CD4-positive, alpha-beta T cell treated with Interleukin-1 beta for 1 hour (primary cell): ENCODE measurements at regions not wholly inside any gene's neighbourhood (a gene's known extent, or its start where the extent isn't known, plus 50 kb on each side); places are given as distances from the start of the nearest gene placed in this dataset.

Experiments used
- DNase-seq, 2 donors: peaks; one replicate each; pipeline ENCODE4 v3.0.0-alpha.2; 2020 to 2022

GRCh38 chr2:156083763-156084493 is 248.6 kb downstream of the NR4A2 start:
- DNase-seq, result no peak

DNA sequence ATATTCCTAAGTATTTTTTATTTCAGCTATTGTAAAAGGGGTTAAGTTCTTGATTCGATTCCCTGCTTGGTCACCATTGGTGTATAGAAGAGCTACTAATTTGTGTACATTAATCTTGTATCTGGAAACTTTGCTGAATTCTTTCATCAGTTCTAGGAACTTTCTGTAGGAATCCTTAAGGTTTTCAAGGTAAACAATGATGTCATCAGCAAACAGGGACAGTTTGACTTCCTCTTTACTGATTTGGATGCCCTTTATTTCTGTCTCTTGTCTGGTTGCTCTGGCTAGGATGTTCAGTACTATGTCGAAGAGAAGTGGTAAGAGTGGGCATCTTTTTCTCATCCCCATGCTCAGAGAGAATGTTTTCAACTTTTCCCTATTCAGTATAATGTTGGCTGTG is 252.7 kb downstream of the NR4A2 start:
- no peak for DNase-seq

GRCh38 chr2:156077041-156077742 is 255.3 kb downstream of the NR4A2 start:
- DNase-seq, result no peak

GRCh38 chr2:156065912-156066311 is 266.6 kb downstream of the NR4A2 start:
- DNase-seq, result no peak

DNA sequence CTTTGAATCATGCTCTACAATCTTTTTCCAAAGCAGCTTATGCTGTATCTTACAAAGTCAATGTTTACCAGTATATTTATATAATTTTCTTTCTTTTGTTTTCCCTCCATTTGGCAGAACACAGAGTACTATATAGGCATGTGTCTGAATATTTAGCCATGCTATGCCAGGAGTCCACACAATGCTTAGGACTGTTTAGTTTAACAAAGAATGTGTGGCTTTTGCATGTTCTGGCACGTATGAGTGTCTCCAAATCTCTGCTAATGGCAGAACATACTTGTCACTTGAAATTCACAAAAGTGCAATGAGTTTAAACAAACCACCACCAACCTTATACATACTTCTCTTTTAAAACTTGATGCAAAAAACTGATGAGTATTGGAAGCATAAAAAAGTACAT is 268.0 kb downstream of the NR4A2 start:
- no peak for DNase-seq

DNA sequence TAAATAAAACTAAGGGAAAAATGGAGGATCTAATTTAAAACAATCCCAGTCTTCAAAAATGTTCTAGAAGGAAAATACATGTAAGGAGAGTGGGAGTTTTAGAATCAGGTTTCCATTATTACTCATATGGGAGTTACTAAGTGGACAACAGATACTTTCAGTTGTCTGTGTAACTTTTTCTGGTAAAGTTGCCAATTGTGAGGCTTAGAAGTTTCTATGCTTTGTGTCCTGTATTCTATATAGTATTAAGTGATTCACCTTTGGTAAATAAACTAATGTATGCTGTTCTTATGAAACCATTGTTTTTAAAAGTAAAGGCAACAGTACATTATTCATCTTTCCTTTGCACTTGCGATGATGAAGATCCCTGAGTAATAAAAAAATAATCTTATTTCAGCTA is 274.9 kb downstream of the NR4A2 start:
- DNase-seq, result no peak

- no peak for DNase-seq
These were observed 277.5 kb downstream of the NR4A2 start for GRCh38 chr2:156054983-156055382.

- no peak for DNase-seq
These were observed 285.6 kb downstream of the NR4A2 start for GRCh38 chr2:156046900-156047299.

- no peak for DNase-seq
These were observed 289.6 kb downstream of the NR4A2 start for GRCh38 chr2:156042895-156043294.

GRCh38 chr2:156038021-156038420 is 294.5 kb downstream of the NR4A2 start:
- DNase-seq, result no peak

GRCh38 chr2:156037482-156037881 is 295.0 kb downstream of the NR4A2 start:
- DNase-seq, result no peak

DNA sequence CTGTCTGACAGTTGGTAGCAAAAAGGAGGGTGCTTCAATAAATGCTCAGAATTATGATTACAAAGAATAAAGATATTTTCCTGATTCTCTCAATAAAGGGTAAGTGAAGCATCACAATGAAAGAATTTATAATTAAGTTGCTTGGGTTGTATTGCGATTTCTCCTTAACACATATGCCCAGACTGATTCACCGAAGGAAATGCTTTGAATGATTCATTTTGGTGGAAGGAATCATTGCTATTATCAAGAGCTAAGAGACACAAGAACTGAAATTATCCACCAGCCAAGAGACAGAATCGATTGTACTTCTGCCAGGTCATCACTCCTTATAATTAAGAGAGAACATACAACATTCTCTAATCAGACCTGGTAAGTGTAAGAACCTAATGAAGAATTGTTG is 301.4 kb downstream of the NR4A2 start:
- no peak for DNase-seq

DNA sequence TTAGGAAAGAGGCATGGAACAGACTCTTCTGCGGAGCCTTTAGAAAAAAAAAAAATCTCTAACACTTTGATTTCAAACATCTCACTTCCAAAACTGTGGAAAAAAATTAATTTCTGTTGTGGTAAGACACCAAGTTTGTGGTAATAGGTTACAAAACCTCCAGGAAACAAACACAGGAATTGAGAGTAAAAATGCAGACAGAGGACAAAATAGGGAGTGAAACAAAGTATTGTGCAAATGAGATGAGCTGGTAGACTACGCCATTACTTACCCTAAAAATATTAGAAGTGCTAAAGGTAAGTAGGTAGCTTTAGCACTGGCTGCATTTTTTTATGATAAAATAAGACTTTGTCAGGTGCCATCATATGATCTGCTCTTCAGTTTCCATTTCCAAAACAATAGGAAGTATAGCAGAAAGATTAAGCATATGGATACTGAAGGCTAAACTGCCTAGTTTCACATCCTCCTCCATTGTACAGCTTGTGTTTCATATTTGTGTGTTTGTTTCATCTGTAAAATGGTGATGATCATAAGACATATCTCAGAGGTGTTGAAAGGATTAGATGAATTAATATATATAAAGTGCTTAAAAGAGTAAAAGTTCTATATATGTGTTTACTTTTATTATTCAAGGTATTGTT is 309.2 kb downstream of the NR4A2 start:
- no peak for DNase-seq

- no peak for DNase-seq
These were observed 311.1 kb downstream of the NR4A2 start for GRCh38 chr2:156021146-156022040.

DNA sequence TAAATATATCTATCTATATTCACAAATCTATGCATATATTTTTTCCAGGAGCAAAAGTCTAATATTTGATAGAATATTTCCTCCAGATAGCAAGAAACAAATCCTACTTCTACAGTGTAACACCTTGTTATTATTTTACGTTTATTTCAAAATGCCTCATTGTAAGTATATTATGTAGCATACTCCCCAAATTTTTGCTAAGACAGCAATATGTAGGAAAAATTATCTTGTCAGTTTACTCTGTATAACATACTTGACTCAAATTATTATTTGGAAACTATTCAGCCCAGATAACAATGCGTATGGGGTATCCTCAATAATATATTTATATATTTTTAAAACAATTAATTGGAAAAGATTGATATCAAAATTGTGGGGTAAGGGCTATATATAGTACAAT is 313.2 kb downstream of the NR4A2 start:
- DNase-seq, result no peak

DNA sequence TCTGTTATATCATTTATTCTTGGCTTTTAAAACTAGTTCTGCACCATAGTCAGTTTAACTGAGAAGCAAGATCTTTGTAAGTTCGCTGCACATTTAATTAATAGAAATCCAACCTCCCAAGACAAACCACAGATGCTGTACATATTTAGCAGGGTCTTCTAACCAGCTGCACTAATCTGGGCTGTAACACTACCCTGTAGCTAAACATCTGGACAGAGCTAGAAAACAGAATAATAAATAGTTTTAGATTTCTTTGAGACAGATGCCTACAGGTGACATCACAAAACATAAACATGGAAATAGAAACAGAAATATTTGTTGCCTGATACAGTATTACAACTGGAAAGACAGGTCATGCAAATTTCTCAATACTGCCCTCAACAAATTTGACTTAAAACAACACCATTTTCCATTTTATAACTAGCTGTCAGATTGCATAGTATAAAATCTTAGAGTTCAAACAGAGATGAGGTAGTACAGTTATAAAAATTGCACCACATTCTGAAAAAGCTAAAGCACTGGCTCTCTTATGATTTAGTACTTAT is 315.1 kb downstream of the NR4A2 start:
- no peak for DNase-seq

DNA sequence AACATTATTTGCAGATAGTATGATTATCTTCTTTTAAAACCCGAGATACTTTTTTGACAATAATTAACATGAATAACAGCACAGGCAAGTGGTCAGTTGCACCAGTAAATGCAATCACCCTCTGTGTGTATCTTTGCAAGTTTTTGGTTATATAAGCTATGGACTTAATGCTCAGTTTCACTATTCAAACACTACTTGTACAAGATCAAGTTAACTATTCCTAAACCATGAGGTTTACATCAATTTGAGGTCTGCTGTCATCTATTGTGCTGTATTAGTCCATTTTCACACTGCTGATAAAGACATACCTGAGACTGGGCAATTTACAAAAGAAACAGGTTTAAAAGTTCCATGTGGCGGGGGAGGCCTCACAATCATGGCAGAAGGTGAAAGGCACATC is 323.2 kb downstream of the NR4A2 start:
- DNase-seq, result no peak

- DNase-seq, result no peak
These were observed 325.6 kb downstream of the NR4A2 start for GRCh38 chr2:156006721-156007618.

DNA sequence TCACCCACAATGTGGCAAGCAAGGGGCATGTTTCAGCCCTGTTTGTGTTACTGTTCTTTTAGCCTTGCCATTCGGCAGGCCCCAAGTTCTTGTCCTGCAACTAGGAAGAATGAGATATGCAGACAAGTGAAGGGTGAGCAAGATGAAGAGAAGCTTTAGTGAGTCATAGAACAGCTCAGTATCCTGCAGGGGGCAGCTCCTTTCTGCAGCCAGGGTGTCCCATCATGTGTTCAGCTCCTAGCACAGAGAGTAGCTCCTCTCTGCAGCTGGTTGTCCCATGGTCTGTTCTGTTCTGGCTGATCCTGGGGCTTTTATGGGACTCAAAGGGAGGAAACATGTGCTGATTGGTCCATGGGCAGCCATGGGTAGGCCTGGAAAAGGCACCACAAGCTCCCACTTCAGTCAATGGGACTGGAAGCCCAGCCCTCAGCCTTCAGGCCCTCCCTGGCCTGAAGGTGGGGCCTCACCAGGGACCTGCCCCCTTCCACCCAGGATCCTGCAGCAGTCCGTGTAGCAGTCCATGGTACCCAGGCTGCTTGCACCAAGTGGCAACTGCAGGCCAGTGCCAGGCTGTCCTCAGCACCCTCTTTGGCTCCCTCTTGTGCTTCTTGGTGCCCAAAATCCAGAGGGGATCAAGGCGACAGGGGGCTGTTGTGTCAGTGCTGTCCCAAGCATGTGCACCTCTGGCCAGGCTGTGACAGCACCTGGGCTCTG is 326.4 kb downstream of the NR4A2 start:
- no peak for DNase-seq

DNA sequence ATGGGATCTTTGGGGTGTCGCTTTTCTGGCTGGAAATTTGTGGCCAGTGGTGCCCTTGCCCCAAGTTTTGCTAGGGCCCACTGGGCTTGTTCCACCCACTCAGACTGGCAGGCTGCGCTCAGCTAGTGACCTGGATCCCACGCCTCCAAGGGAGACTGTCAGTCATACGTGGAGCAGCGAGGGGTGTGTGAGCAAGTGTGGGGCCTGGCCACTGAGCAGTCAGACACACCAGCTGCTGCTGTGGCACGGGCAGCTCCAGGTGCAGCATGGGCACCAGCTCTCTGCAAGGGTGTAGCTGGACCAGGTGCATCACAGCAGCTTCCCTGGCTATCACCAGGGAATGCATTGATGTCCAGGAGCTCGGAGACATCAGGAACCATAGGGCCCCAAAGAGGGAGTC is 327.0 kb downstream of the NR4A2 start:
- DNase-seq, result no peak

- DNase-seq, result no peak
These were observed 328.1 kb downstream of the NR4A2 start for GRCh38 chr2:156004459-156004858.
